ENCODE measurements at regions not wholly inside any gene's neighbourhood (a gene's known extent, or its start where the extent isn't known, plus 50 kb on each side); places are given as distances from the start of the nearest gene placed in this dataset.

- TF ChIP-seq SRF (IDR thresholded peaks at IDR 0.05; ENCODE audit: low read depth): no peak
- no peak for TF ChIP-seq EZH2 (IDR thresholded peaks at IDR 0.05)
- no peak for TF ChIP-seq CEBPB (IDR thresholded peaks at IDR 0.05; ENCODE audit: low read depth)
- no peak for TF ChIP-seq RAD21 (IDR thresholded peaks at IDR 0.05; ENCODE audit: low read depth)
- TF ChIP-seq CBX3 (IDR thresholded peaks at IDR 0.05; ENCODE audit: low read depth): no peak
- no peak for TF ChIP-seq SP1 (IDR thresholded peaks at IDR 0.05; ENCODE audit: low read depth)
- TF ChIP-seq MAX (IDR thresholded peaks at IDR 0.05): no peak
- no peak for TF ChIP-seq EZH2phosphoT487 (IDR thresholded peaks at IDR 0.05; ENCODE audit: borderline replicate concordance)
- TF ChIP-seq CTCF (IDR thresholded peaks at IDR 0.05 in 2 of 3, conservative IDR thresholded peaks at IDR 0.05 in 1 of 3; ENCODE audit: borderline replicate concordance in 1 of 3, insufficient read depth in 1 of 3, low read depth in 2 of 3, low read length in 2 of 3): no peak
- no peak for TF ChIP-seq SIN3A (IDR thresholded peaks at IDR 0.05; ENCODE audit: low read depth)
- H3K27me3 ChIP-seq (ENCODE audit: insufficient read depth, low read length): no peaks in the 10 kb centered on the region
- no peaks in the 10 kb centered on the region for H3K4me1 ChIP-seq (ENCODE audit: control insufficient read depth in 1 of 2, insufficient read depth in 2 of 2, low read length in 2 of 2)
- no peaks in the 10 kb centered on the region for H3K9me2 ChIP-seq (ENCODE audit: insufficient read depth)
- ChIA-PET CTCF (no interaction called here), RAD21 (ENCODE audit: low non-redundant PET in 1 of 2, low total read pairs in 2 of 2, uncharacterized antibody in 2 of 2, unreplicated experiment in 2 of 2) (no interaction called here), POLR2A (no interaction called here)
- no peak overlapping the region for H3K9ac ChIP-seq (ENCODE audit: low read length)
- intact Hi-C loops (cut with micrococcal nuclease): no loop called here
- no peaks in the 10 kb centered on the region for H3K36me3 ChIP-seq (ENCODE audit: control insufficient read depth in 1 of 2, insufficient read depth in 2 of 2, low read length in 2 of 2)
- DNase-seq (ENCODE audit: low read depth, low spot score): no peak
- BruUV-seq (replicated peaks): no TSS peak
- no peaks in the 10 kb centered on the region for H3K9me3 ChIP-seq (ENCODE audit: control insufficient read depth in 1 of 2, insufficient read depth in 1 of 2, low read depth in 1 of 2, low read length in 2 of 2)
- no peak for ATAC-seq
- no peaks in the 10 kb centered on the region for H4K20me1 ChIP-seq (ENCODE audit: insufficient read depth)
- H3K27ac ChIP-seq (ENCODE audit: low read depth, low read length): no peak overlapping the region
- H3K79me2 ChIP-seq (ENCODE audit: insufficient read depth, low read length): no peaks in the 10 kb centered on the region
- no peak overlapping the region for H3K4me2 ChIP-seq (ENCODE audit: low read length)
- no peak overlapping the region for H3K4me3 ChIP-seq (replicated peaks in 1 of 2; ENCODE audit: low read depth in 1 of 2, low read length in 2 of 2)
- no peak overlapping the region for H2AFZ ChIP-seq (ENCODE audit: low read depth, low read length, poor library complexity, severe bottlenecking)
Measured at GRCh38 chr1:193543259-193543658, 356.8 kb upstream of the B3GALT2 start.

- H3K27me3 ChIP-seq (ENCODE audit: insufficient read depth, low read length): no peaks in the 10 kb centered on the region
- no peaks in the 10 kb centered on the region for H3K4me1 ChIP-seq (ENCODE audit: control insufficient read depth in 1 of 2, insufficient read depth in 2 of 2, low read length in 2 of 2)
- H3K4me2 ChIP-seq (ENCODE audit: low read length): no peak overlapping the region
- no peak overlapping the region for H3K9ac ChIP-seq (ENCODE audit: low read length)
- no peak for DNase-seq (ENCODE audit: low read depth, low spot score)
- no peaks in the 10 kb centered on the region for H3K79me2 ChIP-seq (ENCODE audit: insufficient read depth, low read length)
- no peaks in the 10 kb centered on the region for H3K9me3 ChIP-seq (ENCODE audit: control insufficient read depth in 1 of 2, insufficient read depth in 1 of 2, low read depth in 1 of 2, low read length in 2 of 2)
- no peaks in the 10 kb centered on the region for H4K20me1 ChIP-seq (ENCODE audit: insufficient read depth)
- ChIA-PET POLR2A (no interaction called here), CTCF (no interaction called here), RAD21 (ENCODE audit: low non-redundant PET in 1 of 2, low total read pairs in 2 of 2, uncharacterized antibody in 2 of 2, unreplicated experiment in 2 of 2) (no interaction called here)
- no peak overlapping the region for H3K27ac ChIP-seq (ENCODE audit: low read depth, low read length)
- no peaks in the 10 kb centered on the region for H3K36me3 ChIP-seq (ENCODE audit: control insufficient read depth in 1 of 2, insufficient read depth in 2 of 2, low read length in 2 of 2)
- intact Hi-C loops (cut with micrococcal nuclease): no loop called here
- H3K9me2 ChIP-seq (ENCODE audit: insufficient read depth): no peaks in the 10 kb centered on the region
- H3K4me3 ChIP-seq (replicated peaks in 1 of 2; ENCODE audit: low read depth in 1 of 2, low read length in 2 of 2): no peak overlapping the region
- no peak for ATAC-seq
- no peak overlapping the region for H2AFZ ChIP-seq (ENCODE audit: low read depth, low read length, poor library complexity, severe bottlenecking)
- BruUV-seq (replicated peaks): no TSS peak
- TF ChIP-seq POLR2AphosphoS5 (IDR thresholded peaks at IDR 0.05; ENCODE audit: low read depth, low read length) (no peak), ZNF274 (IDR thresholded peaks at IDR 0.05; ENCODE audit: low read depth, low read length) (no peak), FOSL1 (IDR thresholded peaks at IDR 0.05; ENCODE audit: low read depth) (no peak), CBX3 (IDR thresholded peaks at IDR 0.05; ENCODE audit: low read depth) (no peak), YY1 (IDR thresholded peaks at IDR 0.05; ENCODE audit: extremely low read depth, insufficient replicate concordance, low read depth, low read length) (no peak), SRF (IDR thresholded peaks at IDR 0.05; ENCODE audit: low read depth) (no peak), EZH2phosphoT487 (IDR thresholded peaks at IDR 0.05; ENCODE audit: borderline replicate concordance) (no peak), ATF3 (IDR thresholded peaks at IDR 0.05) (no peak), CEBPB (IDR thresholded peaks at IDR 0.05; ENCODE audit: low read depth) (no peak), ZFX (IDR thresholded peaks at IDR 0.05) (no peak), TCF7L2 (IDR thresholded peaks at IDR 0.05; ENCODE audit: borderline replicate concordance, extremely low read depth, insufficient read depth, insufficient read length) (no peak), SP1 (IDR thresholded peaks at IDR 0.05; ENCODE audit: low read depth) (no peak), POLR2A (IDR thresholded peaks at IDR 0.05; ENCODE audit: borderline replicate concordance, extremely low read depth, insufficient read depth, insufficient read length) (no peak), SIN3A (IDR thresholded peaks at IDR 0.05; ENCODE audit: low read depth) (no peak), RAD21 (IDR thresholded peaks at IDR 0.05; ENCODE audit: low read depth) (no peak), ELF1 (IDR thresholded peaks at IDR 0.05; ENCODE audit: borderline replicate concordance, low read depth) (no peak)
Measured at GRCh38 chr1:193542690-193543089, 356.3 kb upstream of the B3GALT2 start.

Measured in HCT116 (cell line).